OCI-LY7 (cell line): ENCODE measurements at regions not wholly inside any gene's neighbourhood (a gene's known extent, or its start where the extent isn't known, plus 50 kb on each side); places are given as distances from the start of the nearest gene placed in this dataset.

ENCODE experiments used
- EZH2phosphoT487 ChIP-seq: fragments of 200-600 bp; sonication (generic); IDR thresholded peaks from 2 replicates; pipeline ENCODE4 v1.6.1; 2018; ENCODE audit warnings: low read depth, borderline replicate concordance, mild to moderate bottlenecking, mixed run types, antibody characterized with exemption, low read length, moderate library complexity, mixed read lengths
- TF ChIP-seq, protein P1 (sequence below): fragments of 200-600 bp; sonication (generic); conservative IDR thresholded peaks from 2 replicates; pipeline ENCODE4 v1.5.1; 2014; ENCODE audit warnings: mild to moderate bottlenecking, antibody characterized with exemption, low read length, moderate library complexity, mixed read lengths

- no peak for TF ChIP-seq EZH2phosphoT487
- TF ChIP-seq, protein P1, sequence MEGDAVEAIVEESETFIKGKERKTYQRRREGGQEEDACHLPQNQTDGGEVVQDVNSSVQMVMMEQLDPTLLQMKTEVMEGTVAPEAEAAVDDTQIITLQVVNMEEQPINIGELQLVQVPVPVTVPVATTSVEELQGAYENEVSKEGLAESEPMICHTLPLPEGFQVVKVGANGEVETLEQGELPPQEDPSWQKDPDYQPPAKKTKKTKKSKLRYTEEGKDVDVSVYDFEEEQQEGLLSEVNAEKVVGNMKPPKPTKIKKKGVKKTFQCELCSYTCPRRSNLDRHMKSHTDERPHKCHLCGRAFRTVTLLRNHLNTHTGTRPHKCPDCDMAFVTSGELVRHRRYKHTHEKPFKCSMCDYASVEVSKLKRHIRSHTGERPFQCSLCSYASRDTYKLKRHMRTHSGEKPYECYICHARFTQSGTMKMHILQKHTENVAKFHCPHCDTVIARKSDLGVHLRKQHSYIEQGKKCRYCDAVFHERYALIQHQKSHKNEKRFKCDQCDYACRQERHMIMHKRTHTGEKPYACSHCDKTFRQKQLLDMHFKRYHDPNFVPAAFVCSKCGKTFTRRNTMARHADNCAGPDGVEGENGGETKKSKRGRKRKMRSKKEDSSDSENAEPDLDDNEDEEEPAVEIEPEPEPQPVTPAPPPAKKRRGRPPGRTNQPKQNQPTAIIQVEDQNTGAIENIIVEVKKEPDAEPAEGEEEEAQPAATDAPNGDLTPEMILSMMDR, result no peak
These were observed 71.2 kb upstream of the TAF1L start for GRCh38 chr9:32706725-32707100.
